ENCODE measurements at regions not wholly inside any gene's neighbourhood (a gene's known extent, or its start where the extent isn't known, plus 50 kb on each side); places are given as distances from the start of the nearest gene placed in this dataset.

DNA sequence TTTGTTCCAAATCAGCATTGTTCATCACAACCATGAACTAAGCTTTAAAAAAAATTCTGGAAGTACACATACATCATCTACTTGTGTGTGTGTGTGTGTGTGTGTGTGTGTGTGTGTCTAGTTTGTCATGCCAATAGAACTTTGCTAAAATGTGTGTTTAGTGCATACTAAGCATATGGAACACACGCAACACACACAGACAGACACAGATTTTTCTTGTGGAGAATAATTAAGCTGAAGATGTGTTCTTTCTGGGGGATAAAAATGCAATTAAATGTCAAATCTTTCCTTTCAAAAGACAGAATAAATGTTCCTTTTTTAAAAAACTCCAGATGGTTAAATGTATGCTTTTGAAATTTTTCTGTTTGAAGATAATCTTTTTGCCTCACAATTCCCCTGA lies 530.4 kb upstream of the INTU start:
- TF ChIP-seq CTCF (IDR thresholded peaks at IDR 0.05) (no peak), POLR2A (IDR thresholded peaks at IDR 0.05) (no peak)
